ENCODE measurements at regions not wholly inside any gene's neighbourhood (a gene's known extent, or its start where the extent isn't known, plus 50 kb on each side); places are given as distances from the start of the nearest gene placed in this dataset.

DNA sequence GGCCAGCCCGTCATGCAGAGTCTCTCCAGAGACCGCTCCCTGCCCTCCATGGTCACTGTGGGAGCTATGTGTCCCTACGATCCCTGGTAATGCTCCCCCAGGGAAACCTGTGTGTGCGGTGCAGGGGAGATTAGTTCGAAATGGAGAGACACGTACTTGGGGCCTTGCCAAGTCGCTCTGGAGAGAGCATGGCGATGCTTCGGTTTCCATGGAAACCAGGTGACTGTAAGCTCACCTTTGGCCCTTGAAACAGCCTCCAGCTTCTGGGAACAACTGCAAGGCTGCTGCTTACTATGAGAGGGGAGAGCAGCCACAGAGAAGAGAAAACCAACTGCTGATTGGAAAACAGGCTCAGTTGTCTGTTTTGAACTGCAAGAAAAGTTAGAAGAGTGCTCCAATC lies 879.7 kb upstream of the EEF2KMT start:
- H3K9me3 Mint-ChIP-seq (ENCODE audit: low read depth, unreplicated experiment), result no peaks in the 10 kb centered on the region
- H3K4me1 Mint-ChIP-seq (ENCODE audit: low read depth, unreplicated experiment), result no peaks in the 10 kb centered on the region
- no peaks in the 10 kb centered on the region for H3K36me3 Mint-ChIP-seq (ENCODE audit: insufficient read depth, unreplicated experiment)
- no peak overlapping the region for H3K4me3 Mint-ChIP-seq (ENCODE audit: low read depth, unreplicated experiment)
- H3K27ac Mint-ChIP-seq (ENCODE audit: unreplicated experiment), result no peak overlapping the region
- TF ChIP-seq, protein P1, sequence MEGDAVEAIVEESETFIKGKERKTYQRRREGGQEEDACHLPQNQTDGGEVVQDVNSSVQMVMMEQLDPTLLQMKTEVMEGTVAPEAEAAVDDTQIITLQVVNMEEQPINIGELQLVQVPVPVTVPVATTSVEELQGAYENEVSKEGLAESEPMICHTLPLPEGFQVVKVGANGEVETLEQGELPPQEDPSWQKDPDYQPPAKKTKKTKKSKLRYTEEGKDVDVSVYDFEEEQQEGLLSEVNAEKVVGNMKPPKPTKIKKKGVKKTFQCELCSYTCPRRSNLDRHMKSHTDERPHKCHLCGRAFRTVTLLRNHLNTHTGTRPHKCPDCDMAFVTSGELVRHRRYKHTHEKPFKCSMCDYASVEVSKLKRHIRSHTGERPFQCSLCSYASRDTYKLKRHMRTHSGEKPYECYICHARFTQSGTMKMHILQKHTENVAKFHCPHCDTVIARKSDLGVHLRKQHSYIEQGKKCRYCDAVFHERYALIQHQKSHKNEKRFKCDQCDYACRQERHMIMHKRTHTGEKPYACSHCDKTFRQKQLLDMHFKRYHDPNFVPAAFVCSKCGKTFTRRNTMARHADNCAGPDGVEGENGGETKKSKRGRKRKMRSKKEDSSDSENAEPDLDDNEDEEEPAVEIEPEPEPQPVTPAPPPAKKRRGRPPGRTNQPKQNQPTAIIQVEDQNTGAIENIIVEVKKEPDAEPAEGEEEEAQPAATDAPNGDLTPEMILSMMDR (IDR thresholded peaks at IDR 0.05; ENCODE audit: unreplicated experiment), result no peak
- intact Hi-C loops (cut with micrococcal nuclease; ENCODE audit: unreplicated experiment), result no loop called here
- no peak for DNase-seq
- CTCF ChIA-PET, result no interaction called here
- H3K27me3 Mint-ChIP-seq (ENCODE audit: unreplicated experiment), result peaks cover 27% of the 10 kb centered on the region
- no TSS peak for BruUV-seq (replicated peaks)

DNA sequence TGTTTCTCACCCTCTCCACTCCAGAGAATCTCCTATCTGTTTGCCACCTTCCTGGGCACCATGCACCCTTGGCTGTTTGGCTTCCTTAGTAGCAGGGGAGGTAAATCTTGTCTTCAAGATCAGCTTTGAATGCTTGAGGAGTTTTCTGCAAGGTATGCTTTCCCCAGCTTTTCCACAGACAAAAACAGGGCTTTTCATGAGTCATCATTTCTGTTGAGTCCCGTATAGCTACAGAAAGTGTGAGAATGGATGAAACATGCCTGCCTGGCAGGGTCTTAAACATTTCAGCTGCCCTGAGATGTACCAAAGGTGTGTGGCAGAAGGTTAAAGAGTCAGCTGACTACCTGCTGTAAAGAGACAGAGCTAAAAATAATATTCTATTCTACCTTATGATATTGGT lies 875.2 kb upstream of the EEF2KMT start:
- CTCF ChIA-PET, result interaction anchor here (0.5 kb wide), 1 partner anchor 357 kb away, joined by 3 read pairs; no protein-coding TSS in a partner anchor
- no peaks in the 10 kb centered on the region for H3K4me1 Mint-ChIP-seq (ENCODE audit: low read depth, unreplicated experiment)
- no peak overlapping the region for H3K27ac Mint-ChIP-seq (ENCODE audit: unreplicated experiment)
- H3K4me3 Mint-ChIP-seq (ENCODE audit: low read depth, unreplicated experiment), result no peak overlapping the region
- TF ChIP-seq, protein P1 (IDR thresholded peaks at IDR 0.05; ENCODE audit: unreplicated experiment), result no peak
- H3K9me3 Mint-ChIP-seq (ENCODE audit: low read depth, unreplicated experiment), result peaks cover 3% of the 10 kb centered on the region
- H3K36me3 Mint-ChIP-seq (ENCODE audit: insufficient read depth, unreplicated experiment), result no peaks in the 10 kb centered on the region
- DNase-seq, result no peak
- intact Hi-C loops (cut with micrococcal nuclease; ENCODE audit: unreplicated experiment), result no loop called here
- no TSS peak for BruUV-seq (replicated peaks)
- H3K27me3 Mint-ChIP-seq (ENCODE audit: unreplicated experiment), result peaks cover 5% of the 10 kb centered on the region

- H3K36me3 Mint-ChIP-seq (ENCODE audit: insufficient read depth, unreplicated experiment), result no peaks in the 10 kb centered on the region
- intact Hi-C loops (cut with micrococcal nuclease; ENCODE audit: unreplicated experiment), result no loop called here
- H3K4me1 Mint-ChIP-seq (ENCODE audit: low read depth, unreplicated experiment), result no peaks in the 10 kb centered on the region
- peaks cover 3% of the 10 kb centered on the region for H3K9me3 Mint-ChIP-seq (ENCODE audit: low read depth, unreplicated experiment)
- H3K4me3 Mint-ChIP-seq (ENCODE audit: low read depth, unreplicated experiment), result no peak overlapping the region
- BruUV-seq (replicated peaks), result no TSS peak
- H3K27me3 Mint-ChIP-seq (ENCODE audit: unreplicated experiment), result peaks cover 13% of the 10 kb centered on the region
- CTCF ChIA-PET, result no interaction called here
- TF ChIP-seq, protein P1 (IDR thresholded peaks at IDR 0.05; ENCODE audit: unreplicated experiment), result no peak
- H3K27ac Mint-ChIP-seq (ENCODE audit: unreplicated experiment), result no peak overlapping the region
- no peak for DNase-seq
Observed at GRCh38 chr16:5971924-5972323, 874.3 kb upstream of the EEF2KMT start.

DNA sequence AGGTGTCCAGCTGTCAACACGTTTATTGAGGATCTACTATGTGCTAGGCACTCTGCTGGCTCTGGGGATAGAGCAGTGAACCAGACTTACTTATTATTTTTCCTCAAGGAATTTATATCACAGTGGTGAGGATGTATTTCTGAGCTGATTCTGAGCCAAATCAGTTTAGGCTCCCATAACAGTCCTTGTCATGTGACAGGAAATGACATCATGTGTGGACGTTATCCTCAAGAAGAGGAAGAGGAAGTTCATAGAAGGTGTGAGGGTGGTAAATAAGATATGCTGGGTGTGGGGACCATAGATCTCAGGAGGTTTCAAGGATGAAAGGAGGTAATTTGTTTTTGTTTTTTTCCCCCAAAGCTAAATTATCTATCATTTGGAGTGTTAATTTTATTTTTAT lies 873.5 kb upstream of the EEF2KMT start:
- Mint-ChIP-seq H3K36me3 (ENCODE audit: insufficient read depth, unreplicated experiment) (no peaks in the 10 kb centered on the region), H3K4me3 (ENCODE audit: low read depth, unreplicated experiment) (no peak overlapping the region), H3K27me3 (ENCODE audit: unreplicated experiment) (peaks cover 13% of the 10 kb centered on the region), H3K4me1 (ENCODE audit: low read depth, unreplicated experiment) (no peaks in the 10 kb centered on the region), H3K9me3 (ENCODE audit: low read depth, unreplicated experiment) (peaks cover 3% of the 10 kb centered on the region), H3K27ac (ENCODE audit: unreplicated experiment) (no peak overlapping the region)
- no peak for DNase-seq
- CTCF ChIA-PET, result no interaction called here
- intact Hi-C loops (cut with micrococcal nuclease; ENCODE audit: unreplicated experiment), result no loop called here
- BruUV-seq (replicated peaks), result no TSS peak
- TF ChIP-seq, protein P1 (IDR thresholded peaks at IDR 0.05; ENCODE audit: unreplicated experiment), result no peak

Measured in Calu3 (cell line).